Liver (tissue), 8 donors: ENCODE measurements at regions not wholly inside any gene's neighbourhood (a gene's known extent, or its start where the extent isn't known, plus 50 kb on each side); places are given as distances from the start of the nearest gene placed in this dataset.

ENCODE experiments used
- DNase-seq: peaks from one replicate; pipeline ENCODE4 v3.0.0-alpha.2; 2017; ENCODE audit warnings: low spot score
- H3K27ac ChIP-seq, 2 donors: one replicate each; pipeline ENCODE4 v1.7.0; 2013; ENCODE audit warnings: inconsistent platforms in 2 of 2, low read length in 2 of 2, control low read depth in 1 of 2, low read depth in 1 of 2, mild to moderate bottlenecking in 1 of 2
- H3K27me3 ChIP-seq, 4 donors: one replicate each; pipeline versions ENCODE4 v1.6.1 to v1.7.0; 2013; ENCODE audit warnings: low read length in 3 of 4, inconsistent platforms in 1 of 4, mild to moderate bottlenecking in 1 of 4, moderate library complexity in 1 of 4; ENCODE audit not compliant: control insufficient read depth in 4 of 4, insufficient read depth in 4 of 4
- H3K36me3 ChIP-seq, 4 donors: one replicate each; pipeline versions ENCODE4 v1.6.1 to v1.7.0; 2013; ENCODE audit warnings: low read length in 3 of 4, mild to moderate bottlenecking in 3 of 4, low read depth in 1 of 4, moderate library complexity in 1 of 4; ENCODE audit not compliant: control insufficient read depth in 4 of 4, insufficient read depth in 3 of 4
- H3K4me1 ChIP-seq, 4 donors: one replicate each; pipeline versions ENCODE4 v1.6.1 to v1.7.0; 2013; ENCODE audit warnings: low read length in 3 of 4, mild to moderate bottlenecking in 3 of 4, moderate library complexity in 1 of 4; ENCODE audit not compliant: control insufficient read depth in 4 of 4, insufficient read depth in 4 of 4
- H3K4me3 ChIP-seq, 3 donors: one replicate each; pipeline versions ENCODE4 v1.6.1 to v1.7.0; 2013; ENCODE audit warnings: low read length in 3 of 3, control low read depth in 1 of 3, low read depth in 1 of 3, mild to moderate bottlenecking in 1 of 3
- H3K9ac ChIP-seq, 2 donors: one replicate each; pipeline ENCODE4 v1.7.0; 2013; ENCODE audit warnings: low read length in 2 of 2, mild to moderate bottlenecking in 2 of 2, moderate library complexity in 2 of 2, control low read depth in 1 of 2, low read depth in 1 of 2
- H3K9me3 ChIP-seq, 4 donors: one replicate each; pipeline versions ENCODE4 v1.6.1 to v1.7.0; 2013; ENCODE audit warnings: low read length in 3 of 4; ENCODE audit not compliant: control insufficient read depth in 4 of 4
- CTCF ChIP-seq: fragments of 150-350 bp; IDR thresholded peaks from 2 replicates; pipeline ENCODE4 v1.5.1; 2017; ENCODE audit warnings: improper control_type of control experiment, low read depth, low read length; ENCODE audit not compliant: missing input control
- FOXA1 ChIP-seq: IDR thresholded peaks from 2 replicates; pipeline ENCODE4 v1.6.1; 2016; ENCODE audit warnings: antibody characterized with exemption
- REST ChIP-seq: IDR thresholded peaks from 2 replicates; pipeline ENCODE4 v1.6.1; 2016; ENCODE audit warnings: antibody characterized with exemption, mild to moderate bottlenecking
- TAF1 ChIP-seq: conservative IDR thresholded peaks from 2 replicates; pipeline ENCODE4 v1.6.1; 2016; ENCODE audit warnings: antibody characterized with exemption, mild to moderate bottlenecking
- YY1 ChIP-seq: IDR thresholded peaks from 2 replicates; pipeline ENCODE4 v1.6.1; 2016; ENCODE audit warnings: antibody characterized with exemption, mild to moderate bottlenecking
- ZBTB33 ChIP-seq: IDR thresholded peaks from 2 replicates; pipeline ENCODE4 v1.6.1; 2016; ENCODE audit warnings: antibody characterized with exemption
- WGBS: extraction: QIAGEN DNeasy Blood & Tissue Kit; methylation state at CpG from one replicate; pipeline ENCODE4 v1.1.7; 2013; 5-methylcytosine and 5-hydroxymethylcytosine counted together
- TF ChIP-seq, protein P1 (sequence below): IDR thresholded peaks from 2 replicates; pipeline ENCODE4 v1.6.1; 2016; ENCODE audit warnings: antibody characterized with exemption
- TF ChIP-seq, protein P2 (sequence below): IDR thresholded peaks from 2 replicates; pipeline ENCODE4 v1.6.1; 2016; ENCODE audit warnings: antibody characterized with exemption
- donor health status: healthy.
- donor health status: healthy.
- donor health status: healthy.
- donor health status: healthy.
- donor health status: healthy.

GRCh38 chr4:177986236-177986635, 544.0 kb upstream of the AGA start:
- no peak for DNase-seq
- 82% methylated on average over 1 of the region's 1 CpG for WGBS
- Histone ChIP-seq H3K9me3 (peaks cover 0 to 6% (median 0%) of the 10 kb centered on the region in 4 donors), H3K4me3 (no peak overlapping the region), H3K27me3 (peaks cover 0 to 6% (median 0%) of the 10 kb centered on the region in 4 donors), H3K36me3 (no peaks in the 10 kb centered on the region), H3K27ac (no peak overlapping the region), H3K9ac (no peak overlapping the region), H3K4me1 (no peaks in the 10 kb centered on the region)
- TF ChIP-seq CTCF, result no peak
- TF ChIP-seq, protein P1, sequence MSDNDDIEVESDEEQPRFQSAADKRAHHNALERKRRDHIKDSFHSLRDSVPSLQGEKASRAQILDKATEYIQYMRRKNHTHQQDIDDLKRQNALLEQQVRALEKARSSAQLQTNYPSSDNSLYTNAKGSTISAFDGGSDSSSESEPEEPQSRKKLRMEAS, result no peak

GRCh38 chr4:177987896-177988295, 545.7 kb upstream of the AGA start:
- no peak overlapping the region for H3K27ac ChIP-seq
- no peaks in the 10 kb centered on the region for H3K4me1 ChIP-seq
- TF ChIP-seq YY1 (no peak), TAF1 (no peak), ZBTB33 (no peak), REST (no peak), FOXA1 (no peak)
- TF ChIP-seq, protein P1, result no peak
- TF ChIP-seq, protein P2, sequence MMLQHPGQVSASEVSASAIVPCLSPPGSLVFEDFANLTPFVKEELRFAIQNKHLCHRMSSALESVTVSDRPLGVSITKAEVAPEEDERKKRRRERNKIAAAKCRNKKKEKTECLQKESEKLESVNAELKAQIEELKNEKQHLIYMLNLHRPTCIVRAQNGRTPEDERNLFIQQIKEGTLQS, result no peak
- no peak overlapping the region for H3K4me3 ChIP-seq
- H3K9ac ChIP-seq, result no peak overlapping the region
- H3K36me3 ChIP-seq, result no peaks in the 10 kb centered on the region
- 69% methylated on average over 1 of the region's 1 CpG for WGBS
- DNase-seq, result no peak
- peaks cover 0 to 6% (median 0%) of the 10 kb centered on the region in 4 donors for H3K9me3 ChIP-seq
- H3K27me3 ChIP-seq, result peaks cover 0 to 3% (median 0%) of the 10 kb centered on the region in 4 donors
